Transverse colon (tissue), 4 donors: ENCODE measurements at regions not wholly inside any gene's neighbourhood (a gene's known extent, or its start where the extent isn't known, plus 50 kb on each side); places are given as distances from the start of the nearest gene placed in this dataset.

Experiments used
- DNase-seq: peaks from one replicate; pipeline ENCODE4 v3.0.0-alpha.2; 2019
- H3K27ac ChIP-seq, 4 donors: fragments of 200-600 bp; sonication (generic); 2 replicates each; pipeline ENCODE4 v1.5.1; 2016 to 2018; ENCODE audit warnings: inconsistent platforms in 4 of 4
- H3K27me3 ChIP-seq: fragments of 200-600 bp; sonication (generic); 2 replicates; pipeline ENCODE4 v1.5.1; 2017; ENCODE audit warnings: inconsistent platforms
- H3K36me3 ChIP-seq, 4 donors: fragments of 200-600 bp; sonication (generic); 2 replicates each; pipeline ENCODE4 v1.5.1; 2017 to 2019; ENCODE audit warnings: inconsistent platforms in 4 of 4
- H3K4me1 ChIP-seq, 4 donors: fragments of 200-600 bp; sonication (generic); 2 replicates each; pipeline ENCODE4 v1.5.1; 2017 to 2020; ENCODE audit warnings: inconsistent platforms in 4 of 4
- H3K4me3 ChIP-seq, 4 donors: fragments of 200-600 bp; sonication (generic); 1 replicate in 1 of 4; 2 replicates in 3 of 4; pipeline versions ENCODE4 v1.5.1 to v1.6.1; 2017 to 2019; ENCODE audit warnings: inconsistent platforms in 4 of 4
- H3K9me3 ChIP-seq, 2 donors: fragments of 200-600 bp; sonication (generic); 2 replicates each; pipeline ENCODE4 v1.5.1; 2017 to 2019; ENCODE audit warnings: inconsistent platforms in 2 of 2
- EP300 ChIP-seq: sonication (generic); formaldehyde crosslinking; IDR thresholded peaks from one replicate; pipeline ENCODE4 v1.6.1; 2017; ENCODE audit warnings: antibody characterized with exemption, low read depth
- POLR2A ChIP-seq: fragments of 450-650 bp; IDR thresholded peaks from one replicate; pipeline ENCODE4 v1.6.1; 2016; ENCODE audit warnings: antibody characterized with exemption, mild to moderate bottlenecking, moderate library complexity
- POLR2AphosphoS5 ChIP-seq, 3 donors: sonication (generic); formaldehyde crosslinking; IDR thresholded peaks; one replicate each; pipeline ENCODE4 v1.6.1; 2016; ENCODE audit warnings: antibody characterized with exemption in 3 of 3
- WGBS, 2 donors: methylation state at CpG; one replicate each; pipeline ENCODE4 v1.1.5; 2018; ENCODE audit warnings: low coverage in 1 of 2; 5-methylcytosine and 5-hydroxymethylcytosine counted together
- in situ Hi-C, 4 donors: fragments of 200-750 bp; cut with MboI; loops; one replicate each; pipeline versions ENCODE4 v1.15.0 to v1.15.1; 2017; ENCODE audit warnings: low sequenced_read_pairs in 3 of 4, low pct_ligation_motif_present in 1 of 4, low pct_unique_long_range_greater_than_20kb in 1 of 4
- intact Hi-C: fragments of 100-400 bp; cut with DNase I; formaldehyde crosslinking; loops from one replicate; pipeline ENCODE4 v1.15.1; 2023; ENCODE audit warnings: low total_unique reads
- TF ChIP-seq, protein P1 (sequence below), 5 experiments: fragments of 200-600 bp in 3 of 5; fragments of 450-650 bp in 2 of 5; sonication (generic) in 3 of 5; IDR thresholded peaks; 1 replicate in 2 of 5; 2 replicates in 3 of 5; pipeline ENCODE4 v1.5.1; 2016 to 2017; ENCODE audit warnings: antibody characterized with exemption in 5 of 5, inconsistent platforms in 3 of 5, mild to moderate bottlenecking in 2 of 5, moderate library complexity in 1 of 5

DNA sequence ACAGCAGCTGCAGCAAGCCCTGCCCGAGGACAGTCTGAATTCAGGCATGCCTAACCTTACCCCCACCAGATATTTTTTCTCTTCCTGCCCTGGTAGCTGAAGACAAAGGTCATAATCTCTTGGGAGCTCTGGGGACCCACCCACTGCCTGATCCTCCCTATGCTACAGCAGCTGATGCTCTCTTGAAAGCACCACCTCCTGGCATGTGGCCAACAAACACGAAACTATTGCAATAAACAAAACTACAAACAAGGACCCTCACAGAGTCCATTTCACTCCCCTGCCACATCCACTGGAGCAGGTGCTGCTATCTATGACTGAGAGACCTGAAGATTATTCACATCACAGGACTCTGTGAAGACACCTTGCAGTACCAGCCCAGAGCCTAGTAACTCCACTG, 238.5 kb upstream of the HS3ST5 start:
- intact Hi-C loops (no loop called here), in situ Hi-C loops (no loop called here)
- Histone ChIP-seq H3K27me3 (no peaks in the 10 kb centered on the region), H3K4me3 (no peak overlapping the region), H3K9me3 (peaks cover 0 to 4% of the 10 kb centered on the region in 2 donors), H3K36me3 (no peaks in the 10 kb centered on the region), H3K27ac (no peak overlapping the region), H3K4me1 (peaks cover 0 to 8% (median 0%) of the 10 kb centered on the region in 4 donors)
- TF ChIP-seq POLR2AphosphoS5 (IDR thresholded peaks at IDR 0.05) (no peak), EP300 (no peak), POLR2A (no peak)
- TF ChIP-seq, protein P1, sequence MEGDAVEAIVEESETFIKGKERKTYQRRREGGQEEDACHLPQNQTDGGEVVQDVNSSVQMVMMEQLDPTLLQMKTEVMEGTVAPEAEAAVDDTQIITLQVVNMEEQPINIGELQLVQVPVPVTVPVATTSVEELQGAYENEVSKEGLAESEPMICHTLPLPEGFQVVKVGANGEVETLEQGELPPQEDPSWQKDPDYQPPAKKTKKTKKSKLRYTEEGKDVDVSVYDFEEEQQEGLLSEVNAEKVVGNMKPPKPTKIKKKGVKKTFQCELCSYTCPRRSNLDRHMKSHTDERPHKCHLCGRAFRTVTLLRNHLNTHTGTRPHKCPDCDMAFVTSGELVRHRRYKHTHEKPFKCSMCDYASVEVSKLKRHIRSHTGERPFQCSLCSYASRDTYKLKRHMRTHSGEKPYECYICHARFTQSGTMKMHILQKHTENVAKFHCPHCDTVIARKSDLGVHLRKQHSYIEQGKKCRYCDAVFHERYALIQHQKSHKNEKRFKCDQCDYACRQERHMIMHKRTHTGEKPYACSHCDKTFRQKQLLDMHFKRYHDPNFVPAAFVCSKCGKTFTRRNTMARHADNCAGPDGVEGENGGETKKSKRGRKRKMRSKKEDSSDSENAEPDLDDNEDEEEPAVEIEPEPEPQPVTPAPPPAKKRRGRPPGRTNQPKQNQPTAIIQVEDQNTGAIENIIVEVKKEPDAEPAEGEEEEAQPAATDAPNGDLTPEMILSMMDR (IDR thresholded peaks at IDR 0.05): no peak
- no peak for DNase-seq
- WGBS, 2 donors: 37% methylated on average over 2 of the region's 2 CpGs; no CpG with 5 or more reads in 1 of the 2 donors

DNA sequence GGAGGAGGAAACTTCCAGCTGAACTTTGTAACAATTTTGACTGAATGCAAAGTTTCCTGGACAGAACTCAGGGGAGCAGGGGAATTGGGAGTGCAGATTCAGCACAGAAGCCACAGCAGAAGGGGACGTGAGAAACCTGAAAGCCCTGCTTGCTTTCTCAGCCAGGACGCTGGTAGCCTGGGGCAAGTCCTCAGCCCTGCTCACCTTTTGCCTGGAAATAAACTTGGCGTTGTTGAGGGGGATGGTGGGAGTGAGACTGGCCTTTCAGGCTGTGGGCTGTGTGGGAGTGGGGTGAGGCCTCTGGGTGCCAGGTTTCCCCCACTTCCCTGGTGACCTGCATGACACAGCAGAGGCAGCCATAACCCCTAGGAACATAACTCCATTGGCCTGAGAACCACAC, 238.1 kb upstream of the HS3ST5 start:
- intact Hi-C loops: no loop called here
- no peaks in the 10 kb centered on the region for H3K27me3 ChIP-seq
- 78% methylated on average over 3 of the region's 3 CpGs; no CpG with 5 or more reads in 1 of the 2 donors for WGBS, 2 donors

DNA sequence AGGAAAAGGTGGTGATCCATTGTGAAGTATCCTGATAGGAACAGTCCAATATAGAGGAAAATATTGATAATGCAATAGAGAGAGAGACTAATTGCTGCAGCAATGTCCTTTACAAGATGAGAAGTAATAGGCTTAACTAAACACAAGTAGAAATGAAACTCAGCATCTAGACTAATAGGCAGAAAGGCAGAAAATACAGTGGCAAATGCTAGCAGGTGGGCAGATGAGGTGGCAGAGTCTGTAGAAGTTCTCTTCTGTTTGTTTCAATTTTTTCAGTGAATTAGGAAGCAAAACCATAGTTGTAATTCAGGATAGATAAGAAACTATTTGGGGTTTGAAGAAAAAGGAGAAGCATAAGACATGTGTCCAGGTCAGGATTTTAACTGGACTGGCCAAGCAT, 236.7 kb upstream of the HS3ST5 start:
- Histone ChIP-seq H3K4me3 (no peak overlapping the region), H3K36me3 (no peaks in the 10 kb centered on the region), H3K27ac (no peak overlapping the region), H3K27me3 (no peaks in the 10 kb centered on the region), H3K9me3 (peaks cover 0 to 4% of the 10 kb centered on the region in 2 donors), H3K4me1 (no peaks in the 10 kb centered on the region)
- DNase-seq: no peak
- in situ Hi-C loops (no loop called here), intact Hi-C loops (no loop called here)
- TF ChIP-seq EP300 (no peak), POLR2A (no peak), POLR2AphosphoS5 (IDR thresholded peaks at IDR 0.05) (no peak)
- TF ChIP-seq, protein P1 (IDR thresholded peaks at IDR 0.05): no peak

More for the DNA sequence above, 238.1 kb upstream of the HS3ST5 start:
- H3K4me3 ChIP-seq: no peak overlapping the region
- no peak for DNase-seq
- H3K4me1 ChIP-seq: peaks cover 0 to 4% (median 0%) of the 10 kb centered on the region in 4 donors
- in situ Hi-C loops: no loop called here
- peaks cover 0 to 4% of the 10 kb centered on the region in 2 donors for H3K9me3 ChIP-seq
- TF ChIP-seq POLR2AphosphoS5 (IDR thresholded peaks at IDR 0.05) (no peak), POLR2A (no peak), EP300 (no peak)
- TF ChIP-seq, protein P1 (IDR thresholded peaks at IDR 0.05): no peak
- H3K36me3 ChIP-seq: no peaks in the 10 kb centered on the region
- no peak overlapping the region for H3K27ac ChIP-seq

DNA sequence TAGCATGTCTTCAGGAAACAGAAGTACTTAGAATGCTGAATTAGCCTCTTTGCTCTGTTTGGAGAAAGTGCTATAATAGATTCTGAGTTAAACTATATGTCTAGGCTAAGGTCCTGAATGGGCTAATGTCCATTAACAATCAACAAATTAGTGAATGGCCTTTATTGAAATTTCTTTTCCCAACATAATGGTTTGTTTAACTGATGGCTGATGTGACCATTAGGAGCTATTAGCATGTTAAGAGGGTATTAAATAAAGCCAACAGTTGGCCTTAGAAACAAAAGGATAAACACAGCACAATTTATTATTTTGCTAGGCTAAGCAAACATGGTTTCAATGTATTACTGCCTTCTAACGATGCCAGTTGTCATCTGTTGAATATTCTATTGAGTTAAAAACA, 234.3 kb upstream of the HS3ST5 start:
- in situ Hi-C loops: no loop called here
- no peaks in the 10 kb centered on the region for H3K36me3 ChIP-seq
- peaks cover 0 to 4% of the 10 kb centered on the region in 2 donors for H3K9me3 ChIP-seq
- H3K4me1 ChIP-seq: no peaks in the 10 kb centered on the region
- no peaks in the 10 kb centered on the region for H3K27me3 ChIP-seq
- no peak for DNase-seq
- intact Hi-C loops: no loop called here
- H3K27ac ChIP-seq: no peak overlapping the region
- whole genome bisulfite sequencing, 2 donors: 30 to 49% methylated on average over 1 of the region's 1 CpG
- H3K4me3 ChIP-seq: no peak overlapping the region
- TF ChIP-seq, protein P1 (IDR thresholded peaks at IDR 0.05): no peak
- TF ChIP-seq POLR2AphosphoS5 (IDR thresholded peaks at IDR 0.05): no peak
- no peak for TF ChIP-seq POLR2A
- TF ChIP-seq EP300: no peak
